Hepatocyte (in vitro differentiated cells): ENCODE measurements at regions not wholly inside any gene's neighbourhood (a gene's known extent, or its start where the extent isn't known, plus 50 kb on each side); places are given as distances from the start of the nearest gene placed in this dataset.

Experiments used
- CTCF ChIP-seq: fragments of 200-600 bp; sonication (generic); IDR thresholded peaks from 2 replicates; pipeline ENCODE4 v1.5.1; 2016; ENCODE audit warnings: antibody characterized with exemption, mild to moderate bottlenecking; ENCODE audit not compliant: poor library complexity
- EZH2 ChIP-seq: fragments of 200-600 bp; sonication (generic); IDR thresholded peaks from 2 replicates; pipeline ENCODE4 v1.6.1; 2016; ENCODE audit warnings: antibody characterized with exemption, mild to moderate bottlenecking, borderline replicate concordance
- EZH2phosphoT487 ChIP-seq: fragments of 200-600 bp; sonication (generic); IDR thresholded peaks from one replicate; pipeline ENCODE4 v1.6.1; 2018; ENCODE audit warnings: antibody characterized with exemption, mild to moderate bottlenecking, low read depth, moderate library complexity; ENCODE audit not compliant: unreplicated experiment, severe bottlenecking

DNA sequence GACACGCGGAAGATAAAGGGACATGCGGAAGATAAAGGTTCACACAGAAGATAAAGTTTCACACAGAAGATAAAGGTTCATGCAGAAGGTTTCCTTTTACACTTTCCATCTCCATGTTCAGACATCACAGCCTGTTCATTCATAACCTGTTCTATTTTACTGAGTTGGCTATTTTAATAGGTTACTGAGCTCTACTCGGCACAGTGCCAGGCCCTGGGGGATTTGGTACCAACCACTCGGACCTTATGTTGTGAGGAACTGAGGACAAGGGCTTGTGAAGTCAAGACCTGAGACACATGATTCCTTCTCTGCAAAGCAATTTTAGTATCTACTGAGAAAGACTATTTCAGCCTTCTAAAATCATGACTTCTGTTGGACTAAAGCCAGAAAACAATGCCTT lies 75.0 kb upstream of the ALKAL2 start:
- no peak for TF ChIP-seq CTCF
- no peak for TF ChIP-seq EZH2
- TF ChIP-seq EZH2phosphoT487 = no peak
